ENCODE measurements at regions not wholly inside any gene's neighbourhood (a gene's known extent, or its start where the extent isn't known, plus 50 kb on each side); places are given as distances from the start of the nearest gene placed in this dataset.
"Not testable (repeated sequence)": the region's sequence is repeated elsewhere in the genome, so short reads cannot be mapped to it uniquely, and the experiment has no call there.

DNA sequence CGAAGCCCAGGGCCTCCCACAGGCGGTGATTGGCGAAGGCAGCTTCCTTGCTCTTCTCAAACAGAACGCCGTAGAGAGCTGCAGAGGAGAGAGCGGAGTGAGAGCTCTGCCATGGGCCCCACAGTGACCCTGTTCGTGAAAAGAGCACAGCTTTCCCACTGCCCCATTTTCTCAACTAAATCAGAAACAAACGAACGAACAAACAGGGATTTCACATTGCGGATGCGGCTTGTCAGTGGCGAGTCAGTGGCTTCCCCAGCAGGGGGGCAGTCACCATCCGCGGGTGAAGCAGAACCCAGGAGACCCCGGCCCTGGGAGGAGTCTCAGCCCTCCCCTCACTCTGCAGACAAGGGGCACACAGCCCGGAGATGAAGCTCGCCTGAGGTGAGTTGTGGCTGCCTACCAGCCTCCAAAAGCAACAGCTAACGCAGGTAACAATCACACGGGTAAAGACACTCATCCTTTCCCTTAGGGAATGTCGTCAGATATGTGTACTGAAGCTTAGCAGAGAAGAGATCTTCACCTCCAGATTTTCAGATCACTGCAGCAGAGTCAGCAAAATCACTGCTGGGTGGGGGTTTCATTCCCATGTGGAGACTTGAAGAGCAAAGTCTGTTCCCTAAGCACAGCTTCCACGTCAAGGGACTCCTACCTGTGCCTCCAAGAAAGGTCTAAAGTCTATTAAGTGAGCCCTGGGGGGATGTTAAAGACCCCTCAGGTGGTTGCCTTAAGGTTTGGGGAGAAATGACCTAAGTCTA, 51.2 kb upstream of the GPR31 start:
- peak; percentile 55 for DNase-seq (ENCODE audit: low spot score)
- intact Hi-C loops (cut with DNase I) = no loop called here

DNA sequence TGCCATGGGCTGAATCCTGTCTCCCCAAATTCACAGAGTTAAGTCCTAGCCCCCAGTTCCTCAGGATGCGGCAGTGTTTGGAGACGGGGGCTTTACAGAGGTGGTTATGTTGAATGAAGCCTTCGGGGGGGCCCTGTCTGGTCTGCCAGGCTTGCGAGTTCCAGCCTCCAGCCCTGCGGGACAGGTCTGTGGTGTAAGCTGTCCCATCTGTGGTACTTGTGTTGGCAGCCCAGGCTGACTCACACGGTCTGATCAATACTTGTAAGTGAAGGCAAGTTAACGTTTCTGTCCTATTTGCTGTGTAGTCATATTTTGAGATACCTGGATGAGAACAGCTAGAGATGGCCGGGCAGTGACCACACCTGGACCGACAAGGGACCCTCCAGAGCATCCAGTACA, 51.8 kb upstream of the GPR31 start:
- peak; percentile 63 for DNase-seq (ENCODE audit: low spot score)
- intact Hi-C loops (cut with DNase I) = no loop called here

DNA sequence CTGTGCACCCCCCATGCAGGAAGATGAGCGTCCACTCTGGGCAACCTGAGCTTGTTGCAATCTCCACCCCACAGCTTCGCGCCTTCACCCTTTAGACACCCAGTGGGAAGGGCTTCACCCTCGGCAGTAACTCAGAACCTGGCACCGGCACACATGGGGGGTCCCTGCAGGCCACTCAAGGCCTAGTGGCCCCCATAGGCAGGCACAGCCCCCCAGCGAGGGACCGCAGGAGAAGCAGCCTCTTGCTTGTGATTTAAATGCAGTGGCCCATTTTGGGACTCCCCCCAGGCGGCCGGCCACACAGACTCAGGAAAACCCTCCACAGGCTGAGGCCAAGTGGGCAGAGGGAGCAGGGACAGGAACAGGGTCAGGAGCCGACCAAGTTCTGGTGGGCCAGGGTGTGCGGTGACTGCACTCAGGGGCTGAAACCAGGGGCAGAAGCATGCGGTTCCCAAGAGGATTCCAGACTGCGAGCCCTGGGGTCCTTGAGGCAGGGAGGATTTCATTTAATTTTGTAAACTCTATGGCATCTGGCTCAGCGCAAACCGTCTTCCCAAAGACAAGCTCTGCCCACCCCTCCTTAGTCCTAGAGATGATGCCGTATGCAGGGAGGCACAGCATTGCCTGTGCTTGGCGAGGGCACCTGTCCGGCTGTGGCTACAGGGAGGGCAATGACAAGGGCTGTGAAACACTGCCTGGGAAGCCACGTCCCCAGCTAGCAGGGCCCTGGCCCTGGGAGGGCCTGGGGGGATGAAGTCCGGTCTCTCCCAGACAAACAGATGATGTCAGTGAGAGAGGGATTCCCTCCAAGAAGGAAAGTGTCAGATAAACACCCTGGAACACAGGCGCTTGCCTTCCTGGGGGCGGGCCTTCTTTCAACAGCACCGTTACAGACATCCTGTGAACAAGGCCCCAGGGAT, 52.9 kb upstream of the GPR31 start:
- intact Hi-C loops (cut with DNase I) = no loop called here
- peak; percentile 72 for DNase-seq (ENCODE audit: low spot score)

DNA sequence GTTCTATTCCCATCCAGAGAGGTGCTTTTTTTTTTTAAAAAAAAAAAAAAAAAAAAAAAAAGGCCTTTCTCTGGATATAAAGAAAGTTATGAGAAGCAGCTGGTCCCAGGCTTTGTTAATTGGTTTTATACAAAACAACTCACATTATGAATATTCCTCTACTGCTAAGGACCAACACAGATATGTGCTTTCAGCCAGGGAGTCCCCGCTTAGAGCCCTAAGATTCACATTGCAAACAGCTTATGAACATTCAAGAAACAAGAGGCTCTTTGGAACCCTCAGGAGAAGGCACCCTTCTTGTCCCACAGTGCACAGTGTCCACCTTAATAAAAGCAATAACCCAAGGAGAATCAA, 53.5 kb upstream of the GPR31 start:
- DNase-seq (ENCODE audit: low spot score) = no peak
- intact Hi-C loops (cut with DNase I) = no loop called here

DNA sequence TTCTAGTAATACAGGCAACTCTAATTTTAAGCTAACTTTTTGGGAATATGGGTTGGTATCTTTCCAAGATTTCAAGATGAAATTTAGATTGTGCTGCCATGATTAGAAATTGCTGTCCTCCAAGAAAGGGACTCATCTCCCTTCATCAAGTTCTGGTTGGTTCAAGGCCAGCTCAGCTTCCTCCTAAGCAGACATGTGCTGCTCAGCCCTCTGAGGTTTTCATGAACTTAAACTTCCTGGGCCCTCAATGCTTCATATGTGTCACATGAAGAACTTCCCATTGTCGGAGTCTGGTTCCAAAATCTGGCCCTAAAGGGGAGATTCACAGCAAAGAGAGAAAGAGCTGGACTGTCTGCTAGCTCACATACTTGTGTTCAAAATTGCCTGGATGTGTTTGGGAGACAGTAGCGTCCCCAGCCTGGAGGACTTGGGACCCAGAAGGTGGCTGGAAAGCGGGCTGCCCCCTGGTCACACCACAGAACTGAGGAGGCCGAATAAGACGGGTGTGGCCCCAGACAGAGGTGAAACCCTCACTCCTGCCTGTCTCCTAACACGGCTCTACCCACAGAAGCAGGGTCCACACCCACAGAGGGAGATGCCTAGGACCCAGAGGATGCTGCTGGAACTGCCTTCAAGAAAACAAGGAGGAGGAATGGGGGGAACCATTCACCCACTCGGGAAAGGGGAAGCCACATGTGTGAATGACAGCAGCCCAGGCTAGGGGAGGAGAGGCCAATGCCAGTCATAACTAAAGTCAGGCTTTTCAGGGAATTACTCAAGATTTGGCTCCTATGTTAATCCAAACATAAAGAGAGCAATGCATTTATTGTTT, 54.3 kb upstream of the GPR31 start:
- intact Hi-C loops (cut with DNase I) = no loop called here
- DNase-seq (ENCODE audit: low spot score) = peak; percentile 54

DNA sequence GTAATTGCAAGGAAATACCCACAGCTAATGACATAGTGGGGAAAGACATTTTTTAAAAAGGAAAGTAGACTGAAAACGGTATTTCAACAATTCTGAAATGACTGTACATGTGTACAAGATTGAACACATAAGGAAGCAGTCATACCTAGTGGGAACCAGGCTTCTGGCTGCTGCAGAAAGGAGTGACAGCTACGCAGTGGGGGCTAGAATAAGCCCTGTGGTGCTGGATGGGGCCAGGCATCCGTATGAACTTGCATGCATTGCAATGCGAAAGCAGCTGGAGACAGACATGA, 54.9 kb upstream of the GPR31 start:
- intact Hi-C loops (cut with DNase I) = no loop called here
- DNase-seq (ENCODE audit: low spot score) = no peak

DNA sequence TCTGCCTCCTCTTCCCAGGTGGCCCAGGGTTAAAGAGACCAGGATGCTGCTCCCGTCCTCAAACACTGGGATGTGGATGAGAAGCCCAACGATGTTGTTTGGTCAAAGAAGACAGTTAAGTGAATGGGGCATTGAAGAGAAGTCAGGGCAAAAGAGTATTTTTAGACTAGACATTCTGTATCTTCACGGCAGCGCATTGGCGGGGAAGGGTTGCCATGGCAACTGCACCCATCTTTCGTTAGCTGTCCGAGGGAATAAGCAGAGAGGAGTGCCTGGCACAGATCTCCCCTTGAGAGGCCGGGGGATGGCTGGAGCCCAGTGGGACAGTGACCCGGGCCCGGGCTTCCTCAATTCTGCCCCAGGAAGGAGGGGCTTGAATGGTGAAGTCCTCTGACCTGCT, 56.4 kb upstream of the GPR31 start:
- peak; percentile 41 for DNase-seq (ENCODE audit: low spot score)
- intact Hi-C loops (cut with DNase I) = no loop called here

DNA sequence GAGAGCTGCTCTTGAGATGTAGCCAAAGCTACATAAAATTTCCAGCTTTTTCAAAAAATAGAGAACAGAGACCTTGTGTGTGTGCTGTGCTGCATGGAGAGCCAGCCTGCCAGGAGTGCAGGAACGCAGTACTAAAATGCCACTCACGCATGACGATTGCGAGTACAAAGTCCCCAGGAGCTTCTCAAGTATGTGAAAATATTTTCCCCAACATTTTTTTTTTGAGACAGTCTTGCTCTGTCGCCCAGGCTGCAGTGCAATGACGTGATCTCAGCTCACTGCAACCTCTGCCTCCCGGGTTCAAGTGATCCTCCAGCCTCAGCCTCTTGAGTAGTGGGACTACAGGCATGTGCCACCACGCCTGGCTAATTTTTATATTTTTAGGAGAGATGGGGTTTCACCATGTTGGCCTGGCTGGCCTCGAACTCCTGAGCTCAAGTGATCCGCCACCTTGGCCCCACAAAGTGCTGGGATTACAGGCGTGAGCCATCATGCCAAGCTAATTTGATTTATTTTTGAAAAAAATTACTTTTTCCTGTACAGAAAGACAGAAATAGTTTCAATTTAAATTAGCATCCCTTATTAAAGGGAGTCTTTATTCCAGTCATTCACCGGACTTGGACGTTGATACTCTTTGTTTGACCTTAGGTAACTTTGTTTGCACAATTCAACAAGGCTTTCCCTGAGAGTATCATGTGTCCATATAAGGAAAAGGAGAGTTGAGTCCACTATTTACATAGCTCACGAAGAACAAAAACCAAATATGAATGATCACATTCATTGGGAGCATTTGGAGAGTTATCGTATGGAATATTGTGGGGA, 57.9 kb upstream of the GPR31 start:
- peak; percentile 15 for DNase-seq (ENCODE audit: low spot score)
- intact Hi-C loops (cut with DNase I) = not testable (repeated sequence)

DNA sequence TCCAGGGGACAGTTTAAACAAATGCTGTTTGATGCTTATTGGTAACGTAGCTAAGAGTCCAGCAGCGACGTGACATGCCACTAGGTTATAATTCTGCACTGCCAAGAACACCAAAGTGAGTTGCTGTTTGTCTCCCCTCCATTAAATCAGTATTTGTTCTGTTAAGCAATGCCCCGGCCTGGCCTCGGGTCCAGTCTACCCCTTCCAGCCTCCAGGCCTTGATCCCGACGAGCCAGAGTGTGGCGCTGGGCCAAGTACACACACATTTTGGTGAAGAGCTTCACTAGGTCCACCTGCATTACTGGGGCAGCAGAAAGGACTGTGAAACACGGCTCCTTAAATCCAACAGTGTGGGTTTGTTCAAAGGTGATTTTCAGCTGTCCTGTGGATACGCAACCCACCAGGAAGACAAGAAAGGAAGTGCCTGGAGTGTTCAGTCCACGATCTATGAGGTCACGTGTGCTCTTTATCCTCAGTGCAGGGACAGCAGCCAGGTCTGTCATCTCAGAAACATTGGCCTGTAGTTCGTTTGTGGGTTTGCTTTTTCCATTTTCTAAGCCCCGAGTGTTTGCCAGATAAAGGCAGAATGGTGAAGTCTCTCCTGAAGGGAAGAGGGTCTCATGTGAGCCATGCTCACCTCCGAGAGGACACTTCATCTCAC, 58.7 kb upstream of the GPR31 start:
- intact Hi-C loops (cut with DNase I) = not testable (repeated sequence)
- DNase-seq (ENCODE audit: low spot score) = peak; percentile 20

DNA sequence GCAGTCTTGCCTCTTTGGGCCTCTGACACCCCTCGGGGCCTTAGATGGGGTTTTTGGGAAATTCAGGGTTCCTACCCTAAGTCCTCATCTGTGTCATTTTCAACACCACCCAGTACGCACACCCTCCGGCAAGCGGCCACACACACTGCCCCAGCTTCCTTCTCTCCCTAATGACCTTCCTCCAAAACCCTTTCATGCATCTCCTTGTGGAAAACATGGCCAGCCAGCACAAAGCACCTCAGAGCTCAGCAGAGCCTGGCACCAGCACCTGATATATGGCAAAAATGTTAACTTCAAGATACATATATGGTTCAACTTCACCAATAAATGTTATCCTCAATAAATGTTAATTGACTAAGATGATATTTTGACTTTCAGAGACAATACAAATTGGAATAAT, 59.3 kb upstream of the GPR31 start:
- peak; percentile 38 for DNase-seq (ENCODE audit: low spot score)
- intact Hi-C loops (cut with DNase I) = not testable (repeated sequence)

DNA sequence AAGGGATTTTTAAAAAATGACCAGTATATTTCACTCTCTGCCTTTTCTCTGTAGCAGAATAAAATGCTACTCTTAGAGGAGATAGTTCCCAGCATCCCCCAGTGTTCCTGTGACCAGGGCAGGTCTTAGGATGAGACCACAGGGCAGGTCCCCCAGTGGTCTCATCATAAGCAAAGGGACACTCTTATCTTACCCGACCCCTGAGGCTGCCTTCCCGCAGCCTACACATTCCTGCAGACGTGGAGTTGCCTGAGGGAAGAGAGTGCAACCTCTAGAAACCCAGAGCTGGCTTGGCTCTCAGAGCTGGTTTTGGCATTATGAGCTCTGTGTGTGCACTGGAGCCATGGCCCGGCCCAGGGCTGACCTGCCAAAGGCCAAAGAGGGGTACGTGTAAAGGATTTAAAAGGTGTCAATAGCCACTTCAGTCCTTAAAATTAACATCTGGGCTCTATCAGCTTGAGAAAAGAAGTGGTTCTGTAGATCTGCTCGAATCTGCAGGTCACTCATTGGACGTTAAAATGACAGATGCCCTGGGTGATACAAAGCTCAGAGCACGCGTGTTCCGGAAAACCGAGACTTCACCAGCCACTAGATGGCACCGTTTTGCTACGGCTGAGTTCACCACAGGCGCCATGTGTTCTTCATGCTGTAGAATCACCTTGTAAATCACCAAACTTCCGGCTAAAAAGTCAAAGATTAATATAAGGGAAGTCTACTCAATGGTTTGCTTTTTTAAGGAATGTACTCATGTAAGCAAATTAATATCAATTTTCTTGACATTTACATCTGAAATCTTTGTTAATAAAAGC, 60.4 kb upstream of the GPR31 start:
- intact Hi-C loops (cut with DNase I) = not testable (repeated sequence)
- peak; percentile 29 for DNase-seq (ENCODE audit: low spot score)

DNA sequence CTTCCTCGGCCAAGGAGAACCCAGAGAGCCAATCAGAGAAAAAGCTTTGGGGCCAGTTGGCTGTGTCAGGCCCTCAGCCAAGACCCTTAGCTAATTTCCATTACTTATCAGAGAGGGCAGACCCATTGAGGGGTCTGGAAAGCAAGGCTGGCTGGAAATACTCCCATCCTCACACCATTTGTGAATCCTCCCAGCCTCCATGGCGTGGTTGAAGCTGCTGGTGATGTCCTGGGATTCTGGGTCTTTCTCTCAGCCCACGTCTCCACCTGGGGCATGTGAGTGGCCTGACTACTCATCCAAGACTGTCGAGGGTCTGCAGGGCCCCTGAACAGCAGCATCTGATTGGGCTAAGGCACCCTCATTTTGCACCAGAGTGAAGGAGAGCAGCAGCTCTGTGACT, 61.3 kb upstream of the GPR31 start:
- intact Hi-C loops (cut with DNase I) = not testable (repeated sequence)
- peak; percentile 65 for DNase-seq (ENCODE audit: low spot score)

DNA sequence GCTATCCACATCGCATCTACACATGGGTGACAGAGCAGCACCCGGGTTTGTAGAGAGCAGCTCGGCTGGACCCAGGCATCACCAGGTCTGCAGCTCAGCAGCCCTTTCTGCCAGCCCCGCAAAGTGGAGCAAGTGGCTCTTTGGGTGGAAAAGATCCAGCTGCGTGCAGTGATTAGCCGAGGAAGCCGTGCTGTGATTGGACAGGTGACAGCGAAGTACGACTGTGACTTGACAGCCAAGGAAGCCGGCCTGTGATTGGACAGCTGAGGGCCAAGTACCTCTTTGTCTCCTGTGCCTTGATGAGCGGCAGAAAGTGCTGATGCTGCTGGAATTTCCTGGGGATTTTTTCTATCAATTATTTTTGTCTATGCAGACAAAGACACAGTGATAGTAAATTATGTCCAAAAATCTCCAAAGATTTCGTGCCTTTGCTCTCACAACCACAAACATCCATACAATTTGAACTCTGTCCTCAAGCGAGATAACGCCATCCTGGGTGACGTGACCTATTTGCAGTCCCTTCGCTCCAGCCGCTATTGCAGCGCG, 62.3 kb upstream of the GPR31 start:
- DNase-seq (ENCODE audit: low spot score) = peak; percentile 74
- intact Hi-C loops (cut with DNase I) = loop anchor here (10.0 kb wide), 1 partner anchor 65 kb away; no protein-coding TSS in a partner anchor

DNA sequence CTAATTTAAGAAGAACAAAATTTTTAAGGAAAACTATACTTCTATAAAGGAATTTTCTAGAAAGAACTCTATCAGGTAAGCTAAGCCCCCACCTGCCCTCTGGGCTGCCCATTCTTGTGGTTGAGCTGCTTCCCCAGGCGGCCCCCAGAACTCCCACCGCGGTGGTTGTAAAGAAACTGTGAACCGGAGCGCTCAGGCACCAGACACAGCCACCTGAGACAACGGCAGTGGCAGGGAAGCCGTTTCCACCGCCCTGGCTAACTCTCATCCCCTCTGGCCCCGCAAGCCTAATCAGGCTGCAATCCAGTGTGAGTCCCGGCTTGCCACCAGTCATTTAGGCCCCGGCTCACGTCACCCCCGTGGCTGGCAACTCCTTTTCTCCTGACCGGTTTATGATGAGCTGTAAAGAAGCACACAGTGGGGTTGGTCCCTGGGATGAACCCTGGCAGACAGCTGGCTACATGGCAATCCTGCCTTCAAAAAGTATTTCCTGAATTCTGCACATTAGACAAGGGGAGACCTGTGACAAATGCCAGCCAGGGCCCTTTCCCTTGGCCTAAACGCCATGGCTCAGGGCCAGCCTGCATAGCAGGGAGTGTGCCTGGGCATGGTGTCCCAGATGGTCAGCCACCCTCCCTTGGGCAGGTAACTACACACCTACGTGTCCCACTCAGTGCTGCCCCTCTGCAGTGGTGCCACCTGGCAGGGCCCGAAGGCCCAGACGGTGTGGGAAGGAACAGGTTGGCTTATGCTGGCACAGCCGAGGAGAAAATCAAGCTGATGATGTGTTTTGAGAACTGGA, 63.8 kb upstream of the GPR31 start:
- peak; percentile 49 for DNase-seq (ENCODE audit: low spot score)
- intact Hi-C loops (cut with DNase I) = loop anchor here (10.0 kb wide), 1 partner anchor 63 kb away; no protein-coding TSS in a partner anchor

DNA sequence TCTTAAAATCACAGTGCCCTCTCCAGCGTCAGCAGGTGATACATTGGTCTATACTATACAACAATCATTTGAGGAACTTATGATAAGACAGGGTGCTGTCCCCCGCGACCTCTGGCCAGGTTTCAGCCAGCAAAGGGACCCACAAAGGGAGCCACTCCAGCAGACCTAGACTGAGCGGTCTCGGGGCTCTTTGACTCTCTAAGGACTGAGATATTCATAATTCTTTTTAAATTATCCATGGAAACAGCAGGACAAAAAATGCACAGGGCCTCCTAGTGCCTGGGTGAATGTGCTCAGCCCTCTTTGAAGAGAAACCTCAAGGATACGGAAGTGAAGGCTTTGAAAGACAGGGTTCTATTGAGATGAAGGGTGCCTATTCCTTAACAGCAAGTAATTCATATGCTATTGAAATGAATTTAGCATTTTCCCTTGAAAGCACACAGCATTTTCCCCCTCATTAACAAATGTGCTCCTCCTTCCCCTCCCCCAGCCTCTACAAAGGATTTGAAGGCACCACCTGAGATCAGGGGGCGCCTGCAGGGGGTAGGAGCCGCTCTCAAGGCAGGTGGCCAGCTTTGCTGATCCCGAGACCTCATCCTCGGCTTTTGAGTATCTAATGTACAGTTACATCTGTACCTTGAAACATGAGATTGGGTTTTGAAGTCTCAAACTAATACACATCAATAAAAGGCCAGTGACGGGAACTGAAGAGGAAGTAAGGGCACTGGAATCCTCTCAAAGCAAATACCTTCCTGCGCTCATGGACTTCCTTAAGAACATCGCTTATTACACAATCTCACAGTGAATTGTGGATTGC, 65.3 kb upstream of the UNC93A start:
- intact Hi-C loops (cut with DNase I) = loop anchor here (10.0 kb wide), 1 partner anchor 59 kb away; no protein-coding TSS in a partner anchor
- peak; percentile 43 for DNase-seq (ENCODE audit: low spot score)

DNA sequence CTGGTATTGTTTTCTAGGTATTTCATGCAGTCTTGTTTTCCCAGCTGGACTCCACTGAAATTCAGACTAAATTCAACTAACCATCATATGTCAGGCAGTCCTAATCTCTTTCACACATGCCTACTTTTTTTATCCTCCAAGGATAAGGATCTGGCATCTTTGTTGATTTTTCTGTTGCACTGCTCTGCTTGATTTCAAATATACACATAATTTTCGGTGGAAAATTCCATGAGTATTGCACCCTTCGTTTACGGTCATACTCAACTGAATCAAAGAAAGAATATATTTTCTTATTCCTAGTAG, 64.8 kb upstream of the UNC93A start:
- DNase-seq (ENCODE audit: low spot score) = no peak
- intact Hi-C loops (cut with DNase I) = loop anchor here (10.0 kb wide), 1 partner anchor 58 kb away; no protein-coding TSS in a partner anchor
